ENCODE measurements at regions not wholly inside any gene's neighbourhood (a gene's known extent, or its start where the extent isn't known, plus 50 kb on each side); places are given as distances from the start of the nearest gene placed in this dataset.

- no peak overlapping the region for H3K27ac ChIP-seq (ENCODE audit: low read depth, low read length)
- WGBS (ENCODE audit: extremely low coverage, insufficient coverage, insufficient read length), result no CpG with 5 or more reads among the region's 5 CpGs
- no peaks in the 10 kb centered on the region for H3K79me1 ChIP-seq (ENCODE audit: low read length)
- H3K23ac ChIP-seq (ENCODE audit: low read length), result no peak overlapping the region
- no peak overlapping the region for H3K4me3 ChIP-seq (ENCODE audit: low read depth, low read length)
- H2BK12ac ChIP-seq (ENCODE audit: low read length), result peak overlapping the region; percentile 31
- H4K12ac ChIP-seq (ENCODE audit: low read depth, low read length), result no peak overlapping the region
- no peak overlapping the region for H4K8ac ChIP-seq (ENCODE audit: low read depth, low read length)
- no peak overlapping the region for H3K4ac ChIP-seq (ENCODE audit: low read depth, low read length)
- H4K91ac ChIP-seq (ENCODE audit: low read depth, low read length), result no peak overlapping the region
- no peak overlapping the region for H2AFZ ChIP-seq (ENCODE audit: insufficient read depth, low read length, poor library complexity)
- H3K4me1 ChIP-seq (ENCODE audit: control insufficient read depth in 1 of 2, insufficient read depth in 2 of 2, low read length in 2 of 2), result peaks cover 0 to 4% of the 10 kb centered on the region in 2 experiments
- H3K36me3 ChIP-seq (ENCODE audit: control insufficient read depth in 1 of 2, insufficient read depth in 2 of 2, low read length in 2 of 2), result no peaks in the 10 kb centered on the region
- DNase-seq, result no peak
- H2BK5ac ChIP-seq (ENCODE audit: low read depth, low read length, poor library complexity), result no peak overlapping the region
- H2BK120ac ChIP-seq (ENCODE audit: insufficient read depth, low read length, poor library complexity), result no peak overlapping the region
- H3K27me3 ChIP-seq (ENCODE audit: insufficient read depth, low read length), result no peaks in the 10 kb centered on the region
- H3K9ac ChIP-seq (ENCODE audit: low read length), result no peak overlapping the region
- no peak overlapping the region for H3K18ac ChIP-seq (ENCODE audit: low read length)
- H3K79me2 ChIP-seq (ENCODE audit: control insufficient read depth, insufficient read depth, low read length, poor library complexity), result no peaks in the 10 kb centered on the region
- peak overlapping the region; percentile 21 for H2AK5ac ChIP-seq (ENCODE audit: low read length)
- no peaks in the 10 kb centered on the region for H3K9me3 ChIP-seq (ENCODE audit: insufficient read depth, low read depth, low read length)
- H3K4me2 ChIP-seq (ENCODE audit: low read length), result no peak overlapping the region
- H3K14ac ChIP-seq (ENCODE audit: low read length), result no peak overlapping the region
These were observed 71.3 kb upstream of the EYA2 start for GRCh38 chr20:46823271-46823751.

GRCh38 chr20:46823753-46824152 is 70.9 kb upstream of the EYA2 start:
- no peak overlapping the region for H3K4me3 ChIP-seq (ENCODE audit: low read depth, low read length)
- H3K14ac ChIP-seq (ENCODE audit: low read length), result no peak overlapping the region
- no peak overlapping the region for H4K8ac ChIP-seq (ENCODE audit: low read depth, low read length)

GRCh38 chr20:46826343-46826984 is 68.2 kb upstream of the EYA2 start:
- H3K36me3 ChIP-seq (ENCODE audit: control insufficient read depth in 1 of 2, insufficient read depth in 2 of 2, low read length in 2 of 2), result no peaks in the 10 kb centered on the region
- no peak overlapping the region for H4K91ac ChIP-seq (ENCODE audit: low read depth, low read length)
- no peak overlapping the region for H2AK5ac ChIP-seq (ENCODE audit: low read length)
- H3K9ac ChIP-seq (ENCODE audit: low read length), result no peak overlapping the region
- H3K4me1 ChIP-seq (ENCODE audit: control insufficient read depth in 1 of 2, insufficient read depth in 2 of 2, low read length in 2 of 2), result peaks cover 0 to 4% of the 10 kb centered on the region in 2 experiments
- H3K14ac ChIP-seq (ENCODE audit: low read length), result no peak overlapping the region
- peak overlapping the region; percentile 80 for H2BK12ac ChIP-seq (ENCODE audit: low read length)
- no peak overlapping the region for H2BK5ac ChIP-seq (ENCODE audit: low read depth, low read length, poor library complexity)
- H3K27ac ChIP-seq (ENCODE audit: low read depth, low read length), result no peak overlapping the region
- no peak overlapping the region for H2BK120ac ChIP-seq (ENCODE audit: insufficient read depth, low read length, poor library complexity)
- no peaks in the 10 kb centered on the region for H3K79me1 ChIP-seq (ENCODE audit: low read length)
- no peak overlapping the region for H3K4me2 ChIP-seq (ENCODE audit: low read length)
- no peaks in the 10 kb centered on the region for H3K27me3 ChIP-seq (ENCODE audit: insufficient read depth, low read length)
- H2AFZ ChIP-seq (ENCODE audit: insufficient read depth, low read length, poor library complexity), result no peak overlapping the region
- no peak overlapping the region for H4K12ac ChIP-seq (ENCODE audit: low read depth, low read length)
- no peaks in the 10 kb centered on the region for H3K79me2 ChIP-seq (ENCODE audit: control insufficient read depth, insufficient read depth, low read length, poor library complexity)
- H4K8ac ChIP-seq (ENCODE audit: low read depth, low read length), result no peak overlapping the region
- WGBS (ENCODE audit: extremely low coverage, insufficient coverage, insufficient read length), result no CpG with 5 or more reads among the region's 3 CpGs
- no peak overlapping the region for H3K4me3 ChIP-seq (ENCODE audit: low read depth, low read length)
- H3K4ac ChIP-seq (ENCODE audit: low read depth, low read length), result no peak overlapping the region
- peak; percentile 46 to 55 for DNase-seq
- no peak overlapping the region for H3K18ac ChIP-seq (ENCODE audit: low read length)
- no peaks in the 10 kb centered on the region for H3K9me3 ChIP-seq (ENCODE audit: insufficient read depth, low read depth, low read length)
- H3K23ac ChIP-seq (ENCODE audit: low read length), result no peak overlapping the region

More at GRCh38 chr20:46823753-46824152, 70.9 kb upstream of the EYA2 start:
- H3K36me3 ChIP-seq (ENCODE audit: control insufficient read depth in 1 of 2, insufficient read depth in 2 of 2, low read length in 2 of 2), result no peaks in the 10 kb centered on the region
- no peak overlapping the region for H2BK12ac ChIP-seq (ENCODE audit: low read length)
- H3K9me3 ChIP-seq (ENCODE audit: insufficient read depth, low read depth, low read length), result no peaks in the 10 kb centered on the region
- H3K27ac ChIP-seq (ENCODE audit: low read depth, low read length), result no peak overlapping the region
- no peak overlapping the region for H3K4ac ChIP-seq (ENCODE audit: low read depth, low read length)
- no CpG with 5 or more reads among the region's 3 CpGs for WGBS (ENCODE audit: extremely low coverage, insufficient coverage, insufficient read length)
- no peak overlapping the region for H3K9ac ChIP-seq (ENCODE audit: low read length)
- no peak overlapping the region for H4K91ac ChIP-seq (ENCODE audit: low read depth, low read length)
- H3K4me2 ChIP-seq (ENCODE audit: low read length), result no peak overlapping the region
- H3K79me2 ChIP-seq (ENCODE audit: control insufficient read depth, insufficient read depth, low read length, poor library complexity), result no peaks in the 10 kb centered on the region
- no peak overlapping the region for H3K23ac ChIP-seq (ENCODE audit: low read length)
- no peak overlapping the region for H4K12ac ChIP-seq (ENCODE audit: low read depth, low read length)
- H2AK5ac ChIP-seq (ENCODE audit: low read length), result no peak overlapping the region
- no peak overlapping the region for H3K18ac ChIP-seq (ENCODE audit: low read length)
- DNase-seq, result no peak
- H2AFZ ChIP-seq (ENCODE audit: insufficient read depth, low read length, poor library complexity), result no peak overlapping the region
- no peaks in the 10 kb centered on the region for H3K27me3 ChIP-seq (ENCODE audit: insufficient read depth, low read length)
- no peak overlapping the region for H2BK120ac ChIP-seq (ENCODE audit: insufficient read depth, low read length, poor library complexity)
- H2BK5ac ChIP-seq (ENCODE audit: low read depth, low read length, poor library complexity), result no peak overlapping the region
- H3K4me1 ChIP-seq (ENCODE audit: control insufficient read depth in 1 of 2, insufficient read depth in 2 of 2, low read length in 2 of 2), result peaks cover 0 to 4% of the 10 kb centered on the region in 2 experiments
- H3K79me1 ChIP-seq (ENCODE audit: low read length), result no peaks in the 10 kb centered on the region

GRCh38 chr20:46827718-46828458 is 66.8 kb upstream of the EYA2 start:
- no peak overlapping the region for H3K9ac ChIP-seq (ENCODE audit: low read length)
- no peak overlapping the region for H3K4me2 ChIP-seq (ENCODE audit: low read length)
- peaks cover under 1% of the 10 kb centered on the region for H3K79me2 ChIP-seq (ENCODE audit: control insufficient read depth, insufficient read depth, low read length, poor library complexity)

More at GRCh38 chr20:46827718-46828458, 66.8 kb upstream of the EYA2 start:
- WGBS (ENCODE audit: extremely low coverage, insufficient coverage, insufficient read length), result no CpG with 5 or more reads among the region's 10 CpGs
- H4K91ac ChIP-seq (ENCODE audit: low read depth, low read length), result no peak overlapping the region
- no peak overlapping the region for H3K4me3 ChIP-seq (ENCODE audit: low read depth, low read length)
- H2BK5ac ChIP-seq (ENCODE audit: low read depth, low read length, poor library complexity), result no peak overlapping the region
- H3K27ac ChIP-seq (ENCODE audit: low read depth, low read length), result no peak overlapping the region
- H3K14ac ChIP-seq (ENCODE audit: low read length), result no peak overlapping the region
- H2BK12ac ChIP-seq (ENCODE audit: low read length), result no peak overlapping the region
- no peaks in the 10 kb centered on the region for H3K36me3 ChIP-seq (ENCODE audit: control insufficient read depth in 1 of 2, insufficient read depth in 2 of 2, low read length in 2 of 2)
- peaks cover 0 to 4% of the 10 kb centered on the region in 2 experiments for H3K4me1 ChIP-seq (ENCODE audit: control insufficient read depth in 1 of 2, insufficient read depth in 2 of 2, low read length in 2 of 2)
- H3K27me3 ChIP-seq (ENCODE audit: insufficient read depth, low read length), result no peaks in the 10 kb centered on the region
- no peak for DNase-seq
- no peak overlapping the region for H4K8ac ChIP-seq (ENCODE audit: low read depth, low read length)
- peak overlapping the region; percentile 52 for H2BK120ac ChIP-seq (ENCODE audit: insufficient read depth, low read length, poor library complexity)
- no peaks in the 10 kb centered on the region for H3K79me1 ChIP-seq (ENCODE audit: low read length)
- no peak overlapping the region for H3K18ac ChIP-seq (ENCODE audit: low read length)
- no peak overlapping the region for H2AFZ ChIP-seq (ENCODE audit: insufficient read depth, low read length, poor library complexity)
- H4K12ac ChIP-seq (ENCODE audit: low read depth, low read length), result no peak overlapping the region
- H3K9me3 ChIP-seq (ENCODE audit: insufficient read depth, low read depth, low read length), result no peaks in the 10 kb centered on the region
- no peak overlapping the region for H3K4ac ChIP-seq (ENCODE audit: low read depth, low read length)
- no peak overlapping the region for H2AK5ac ChIP-seq (ENCODE audit: low read length)
- H3K23ac ChIP-seq (ENCODE audit: low read length), result no peak overlapping the region

Data from trophoblast cell (in vitro differentiated cells and primary cell).